GM18517 (cell line): ENCODE measurements at regions not wholly inside any gene's neighbourhood (a gene's known extent, or its start where the extent isn't known, plus 50 kb on each side); places are given as distances from the start of the nearest gene placed in this dataset.
"Not testable (repeated sequence)": the region's sequence is repeated elsewhere in the genome, so short reads cannot be mapped to it uniquely, and the experiment has no call there.

Experiments
- ATAC-seq: cut with Tn5 transposase; IDR thresholded peaks from one replicate; pipeline ENCODE4 v1.9.1; 2021; ENCODE audit warnings: mild to moderate bottlenecking, moderate library complexity; ENCODE audit not compliant: unreplicated experiment

DNA sequence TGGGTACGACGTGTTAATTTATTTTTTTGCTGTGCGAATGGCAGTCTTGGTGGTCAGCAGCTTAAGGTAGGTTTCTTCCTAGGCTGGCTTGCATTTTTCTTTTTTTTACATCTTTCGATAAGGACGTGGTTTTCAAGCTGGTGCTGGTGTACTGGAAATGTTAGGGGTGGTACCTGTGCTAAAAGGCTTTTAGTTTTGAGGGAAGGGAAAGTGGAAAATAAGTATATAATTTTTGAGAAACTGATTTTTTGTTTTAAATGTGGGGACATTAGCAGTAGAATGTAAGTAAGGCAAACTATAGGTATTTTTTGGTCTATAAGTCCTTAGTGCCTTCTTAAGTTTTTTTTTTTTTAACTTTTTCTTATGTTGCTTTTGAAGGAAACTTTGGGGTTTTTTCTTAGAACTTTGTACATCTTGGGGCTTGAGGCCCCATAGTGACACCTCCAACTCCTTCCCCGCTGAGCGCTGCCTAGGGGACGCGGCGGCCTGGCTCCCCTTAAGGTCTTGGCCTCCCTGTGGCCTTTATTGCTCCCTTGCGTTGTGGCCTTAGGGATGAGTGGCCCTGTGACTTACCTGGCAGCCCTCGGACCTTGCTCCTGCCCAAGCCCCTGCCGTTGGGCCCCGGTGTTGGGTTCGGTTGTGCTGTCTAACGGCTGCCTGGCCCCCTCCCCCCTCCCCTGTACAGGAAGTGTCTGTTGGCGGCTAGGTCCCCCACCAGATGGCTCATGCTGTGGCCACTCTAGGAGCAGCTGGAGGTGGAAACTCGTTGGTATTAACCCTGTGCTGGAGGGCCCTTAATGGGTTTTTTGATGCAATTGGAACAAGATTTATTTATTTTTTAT is 88.0 kb upstream of the RPRML start:
- peak; percentile 59 for ATAC-seq

DNA sequence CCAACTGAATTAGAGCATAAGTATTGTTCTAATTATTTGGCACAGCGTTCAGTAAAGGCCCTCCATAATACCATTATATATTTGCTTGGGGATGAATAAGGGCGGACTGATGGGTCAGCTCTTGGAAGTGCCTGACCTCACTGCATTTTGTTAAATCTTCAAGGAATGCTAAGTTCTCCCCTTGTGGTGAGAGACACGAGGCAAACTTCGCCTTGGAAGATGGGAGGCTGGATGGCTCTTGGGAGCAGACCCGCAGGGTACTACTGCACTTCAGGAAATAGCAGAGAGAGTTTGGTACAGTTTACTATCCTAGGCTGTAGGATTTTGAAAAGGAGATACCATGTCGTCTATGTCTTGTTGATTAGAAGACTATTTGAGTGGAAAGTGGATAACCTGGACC is 87.0 kb upstream of the RPRML start:
- ATAC-seq, result no peak

DNA sequence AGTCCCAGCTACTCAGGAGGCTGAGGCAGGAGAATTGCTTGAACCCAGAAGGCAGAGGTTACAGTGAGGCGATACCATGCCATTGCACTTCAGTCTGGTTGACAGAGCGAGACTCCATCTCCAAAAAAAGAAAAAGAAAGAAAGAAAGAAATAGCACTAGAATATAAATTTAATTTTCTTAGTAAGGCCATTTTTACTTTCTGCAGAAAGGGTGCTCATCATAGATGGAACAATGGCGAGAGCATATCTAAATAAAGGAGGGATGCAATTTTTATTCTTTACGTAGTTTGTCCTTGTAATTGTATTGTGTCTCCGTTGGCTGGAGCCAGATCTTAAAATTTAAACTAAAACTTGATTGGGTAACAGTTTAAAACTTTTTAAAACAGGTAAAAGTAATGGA is 85.6 kb upstream of the RPRML start:
- no peak for ATAC-seq

DNA sequence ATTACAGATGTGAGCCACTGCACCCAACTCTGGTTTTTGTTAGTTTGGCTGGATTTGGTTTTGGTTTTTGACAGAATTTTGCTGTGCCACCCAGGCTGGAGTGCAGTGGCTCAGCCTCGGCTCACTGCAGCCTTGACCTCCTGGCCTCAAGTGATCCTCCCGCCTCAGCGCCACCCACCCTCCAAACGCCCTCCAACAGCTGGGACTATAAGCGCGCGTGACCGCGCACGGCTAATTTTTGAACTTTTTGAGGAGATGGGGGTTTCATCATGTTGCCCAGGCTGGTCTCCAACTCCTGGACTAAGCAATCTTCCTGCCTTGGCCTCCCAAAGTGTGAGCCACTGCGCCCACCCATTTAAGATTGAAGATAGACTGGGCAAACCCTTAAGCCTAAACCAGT is 84.4 kb upstream of the RPRML start:
- no peak for ATAC-seq

GRCh38 chr17:47062851-47063250 is 83.8 kb upstream of the RPRML start:
- ATAC-seq, result not testable (repeated sequence)

DNA sequence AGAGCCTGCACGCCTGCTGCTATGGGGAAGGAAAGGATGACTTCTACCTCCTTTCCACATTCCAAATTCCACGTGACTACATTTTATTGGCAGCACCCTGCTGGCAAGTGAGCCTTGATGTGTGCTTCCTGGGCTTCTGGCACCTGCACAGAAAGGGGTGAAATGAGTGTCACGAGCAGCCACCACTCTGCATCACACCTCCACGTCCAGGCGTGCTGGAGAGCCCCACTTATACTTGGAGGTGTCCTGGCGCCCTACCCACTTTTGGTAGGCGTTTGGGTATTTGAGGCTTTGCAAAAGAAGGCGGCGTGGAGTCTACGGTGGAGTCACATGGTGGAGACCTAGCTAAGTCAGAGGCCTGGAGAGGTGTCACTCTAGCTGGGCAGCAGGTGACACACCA is 81.0 kb upstream of the RPRML start:
- not testable (repeated sequence) for ATAC-seq

- ATAC-seq, result no peak
These were observed 78.8 kb upstream of the RPRML start for GRCh38 chr17:47057830-47058229.

- not testable (repeated sequence) for ATAC-seq
These were observed 78.2 kb upstream of the RPRML start for GRCh38 chr17:47057279-47057678.

DNA sequence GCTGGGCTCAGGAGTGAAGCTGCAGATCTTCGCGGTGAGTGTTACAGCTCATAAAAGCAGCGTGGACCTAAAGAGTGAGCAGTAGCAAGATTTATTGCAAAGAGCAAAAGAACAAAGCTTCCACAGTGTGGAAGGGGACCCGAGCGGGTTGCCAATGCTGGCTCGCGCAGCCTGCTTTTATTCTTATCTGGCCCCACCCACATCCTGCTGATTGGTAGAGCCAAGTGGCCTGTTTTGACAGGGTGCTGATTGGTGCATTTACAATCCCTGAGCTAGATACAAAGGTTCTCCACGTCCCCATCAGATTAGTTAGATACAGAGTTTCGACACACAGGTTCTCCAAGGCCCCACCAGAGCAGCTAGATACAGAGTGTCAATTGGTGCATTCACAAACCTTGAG is 77.6 kb upstream of the RPRML start:
- ATAC-seq, result not testable (repeated sequence)
